NCI-H2029 (cell line): ENCODE measurements at regions not wholly inside any gene's neighbourhood (a gene's known extent, or its start where the extent isn't known, plus 50 kb on each side); places are given as distances from the start of the nearest gene placed in this dataset.
"Not testable (repeated sequence)": the region's sequence is repeated elsewhere in the genome, so short reads cannot be mapped to it uniquely, and the experiment has no call there.

ENCODE experiments used
- DNase-seq: peaks from one replicate; lab custom pipeline; 2025; lab: John Stamatoyannopoulos, UW

- no peak for DNase-seq
These were observed 368.9 kb downstream of the UTRN start for GRCh38 chr6:144653885-144654505.

GRCh38 chr6:144654506-144654905 is 369.4 kb downstream of the UTRN start:
- no peak for DNase-seq

GRCh38 chr6:144655376-144655775 is 370.2 kb downstream of the UTRN start:
- DNase-seq: no peak

GRCh38 chr6:144657691-144658090 is 372.6 kb downstream of the UTRN start:
- DNase-seq: no peak

GRCh38 chr6:144659202-144660182 is 374.4 kb downstream of the UTRN start:
- DNase-seq: no peak

- DNase-seq: no peak
These were observed 375.5 kb downstream of the UTRN start for GRCh38 chr6:144660561-144661115.

GRCh38 chr6:144661116-144661806 is 376.1 kb downstream of the UTRN start:
- no peak for DNase-seq

GRCh38 chr6:144662812-144663365 is 377.8 kb downstream of the UTRN start:
- DNase-seq: no peak

GRCh38 chr6:144664281-144664680 is 379.1 kb downstream of the UTRN start:
- no peak for DNase-seq

- DNase-seq: no peak
These were observed 379.8 kb downstream of the UTRN start for GRCh38 chr6:144664947-144665346.

GRCh38 chr6:144665932-144666450 is 380.9 kb downstream of the UTRN start:
- DNase-seq: no peak

GRCh38 chr6:144666781-144667180 is 381.6 kb downstream of the UTRN start:
- DNase-seq: no peak

- no peak for DNase-seq
These were observed 382.7 kb downstream of the UTRN start for GRCh38 chr6:144667532-144668503.

- DNase-seq: not testable (repeated sequence)
These were observed 385.1 kb downstream of the UTRN start for GRCh38 chr6:144670259-144670658.

- no peak for DNase-seq
These were observed 388.7 kb downstream of the UTRN start for GRCh38 chr6:144673807-144674206.

GRCh38 chr6:144675231-144675861 is 390.2 kb downstream of the UTRN start:
- DNase-seq: peak; percentile 40

GRCh38 chr6:144676310-144676709 is 391.2 kb downstream of the UTRN start:
- DNase-seq: not testable (repeated sequence)

- not testable (repeated sequence) for DNase-seq
These were observed 392.1 kb downstream of the UTRN start for GRCh38 chr6:144677263-144677662.

- no peak for DNase-seq
These were observed 393.7 kb downstream of the UTRN start for GRCh38 chr6:144678844-144679243.

- no peak for DNase-seq
These were observed 396.2 kb downstream of the UTRN start for GRCh38 chr6:144681334-144681733.
